ENCODE measurements at regions not wholly inside any gene's neighbourhood (a gene's known extent, or its start where the extent isn't known, plus 50 kb on each side); places are given as distances from the start of the nearest gene placed in this dataset.

DNA sequence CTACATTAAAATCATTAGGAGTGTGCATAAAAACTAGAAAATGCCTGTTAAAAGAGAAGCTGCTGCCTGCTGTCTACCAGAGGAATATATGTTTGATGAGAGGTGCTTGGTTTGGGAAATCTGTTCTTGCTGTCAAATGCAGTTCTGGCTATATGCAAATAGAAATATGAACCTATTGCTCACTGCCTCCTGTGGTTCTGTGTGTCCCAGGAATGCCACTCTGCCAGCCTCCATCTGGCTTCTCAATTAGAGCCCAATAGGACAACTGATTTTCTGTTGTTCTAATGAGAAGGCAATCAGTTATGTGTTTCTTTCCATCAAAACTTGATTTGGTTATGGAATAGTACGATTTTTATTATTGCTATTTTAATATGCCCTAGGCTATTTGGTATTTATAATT is 759.7 kb downstream of the HDGFL1 start:
- TF ChIP-seq ZC3H11A (IDR thresholded peaks at IDR 0.05) = no peak
- Histone ChIP-seq H3K27ac (no peak overlapping the region), H3K4me2 (no peak overlapping the region), H3K4me1 (no peaks in the 10 kb centered on the region), H3K4me3 (no peak overlapping the region), H3K9me3 (no peaks in the 10 kb centered on the region)
- 0% methylated on average over 1 of the region's 1 CpG for WGBS (ENCODE audit: missing lambda C conversion rate)
- ChIA-PET POLR2A (no interaction called here), CTCF (no interaction called here)
- DNase-seq (ENCODE audit: low read depth in 1 of 2, low spot score in 1 of 2) = no peak
- no peak for FAIRE-seq
- ATAC-seq = no peak

DNA sequence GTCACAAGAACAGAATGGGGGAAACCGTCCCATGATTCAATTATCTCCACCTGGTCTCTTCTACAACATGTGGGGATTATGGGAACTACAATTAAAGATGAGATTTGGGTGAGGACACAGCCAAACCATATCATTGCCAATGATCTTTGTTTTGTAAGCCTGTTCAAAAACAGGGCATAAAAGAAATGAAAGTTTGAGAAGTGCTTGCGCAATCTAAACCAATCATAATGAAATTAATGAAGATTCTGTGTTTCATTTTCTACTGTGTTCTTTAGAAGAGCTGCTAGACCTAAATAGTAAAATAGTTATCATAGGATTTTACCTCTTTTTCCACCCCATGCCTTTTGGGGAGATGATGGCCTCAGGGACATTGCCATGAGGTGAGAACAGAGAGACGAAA is 761.3 kb downstream of the HDGFL1 start:
- ChIA-PET POLR2A (no interaction called here), CTCF (no interaction called here)
- Histone ChIP-seq H3K4me2 (no peak overlapping the region), H3K4me1 (no peaks in the 10 kb centered on the region), H3K4me3 (no peak overlapping the region), H3K27ac (no peak overlapping the region), H3K9me3 (no peaks in the 10 kb centered on the region)
- no peak for FAIRE-seq
- no peak for ATAC-seq
- no peak for DNase-seq (ENCODE audit: low read depth in 1 of 2, low spot score in 1 of 2)
- 47% methylated on average over 3 of the region's 3 CpGs for WGBS (ENCODE audit: missing lambda C conversion rate)
- TF ChIP-seq JUNB (IDR thresholded peaks at IDR 0.05) (no peak), CBX2 (IDR thresholded peaks at IDR 0.05; ENCODE audit: borderline replicate concordance, low read depth) (no peak), RCOR1 (IDR thresholded peaks at IDR 0.05; ENCODE audit: low read depth, low read length) (no peak), POLR2A (IDR thresholded peaks at IDR 0.05; ENCODE audit: low read length) (no peak)

DNA sequence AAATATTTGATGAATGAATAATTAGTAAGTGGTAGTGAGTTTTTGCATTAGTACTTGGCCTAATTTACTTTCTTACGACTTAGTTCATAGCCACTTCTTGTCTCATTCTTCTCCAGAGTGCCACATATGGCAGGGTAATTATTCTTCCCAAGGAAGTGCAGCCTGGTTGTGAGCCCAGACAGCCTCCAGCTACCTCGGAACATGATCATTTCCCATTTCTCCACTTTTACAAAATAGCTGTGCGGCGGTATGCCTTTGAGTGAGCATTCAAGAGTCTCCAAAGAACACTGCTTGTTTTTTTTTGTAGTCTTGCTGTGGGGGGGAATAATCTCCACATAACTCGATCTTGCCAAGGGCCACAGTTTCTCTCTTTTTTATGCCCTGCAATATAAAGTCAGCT is 765.0 kb downstream of the HDGFL1 start:
- TF ChIP-seq HOXA7 (CRISPR knock-in tag; IDR thresholded peaks at IDR 0.05) (no peak), RNF2 (IDR thresholded peaks at IDR 0.05; ENCODE audit: borderline replicate concordance, low read depth) (no peak), SMC3 (IDR thresholded peaks at IDR 0.05) (no peak), SREBF2 (IDR thresholded peaks at IDR 0.05) (no peak)
- CTCF ChIA-PET = no interaction called here
- Histone ChIP-seq H3K4me3 (no peak overlapping the region), H3K4me2 (no peak overlapping the region), H3K4me1 (no peaks in the 10 kb centered on the region), H3K9me3 (no peaks in the 10 kb centered on the region), H3K27ac (no peak overlapping the region)
- POLR2A ChIA-PET = no interaction called here
- no peak for ATAC-seq
- FAIRE-seq = no peak
- no peak for DNase-seq (ENCODE audit: low read depth in 1 of 2, low spot score in 1 of 2)
- WGBS (ENCODE audit: missing lambda C conversion rate) = 35% methylated on average over 5 of the region's 5 CpGs

DNA sequence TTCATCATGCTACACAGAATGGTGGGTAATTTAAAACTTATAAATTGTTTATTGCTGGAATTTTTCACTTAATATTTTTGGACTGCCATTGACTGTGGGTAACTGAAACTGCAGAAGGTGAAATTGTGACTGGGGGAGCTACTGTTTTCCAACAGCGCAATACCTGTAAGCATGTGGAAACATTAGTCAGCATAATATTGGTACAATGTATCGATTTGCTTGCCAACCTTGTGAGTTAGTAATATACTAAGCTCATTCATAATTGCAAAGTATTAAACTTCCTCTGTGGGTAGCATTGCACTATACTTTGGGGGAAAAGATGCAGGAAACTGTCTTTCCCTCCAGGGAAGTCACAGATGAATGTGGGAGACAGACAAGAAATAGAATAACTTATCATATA is 766.5 kb downstream of the HDGFL1 start:
- no peak for ATAC-seq
- FAIRE-seq = no peak
- Histone ChIP-seq H3K27ac (no peak overlapping the region), H3K4me2 (no peak overlapping the region), H3K9me3 (no peaks in the 10 kb centered on the region), H3K4me1 (no peaks in the 10 kb centered on the region), H3K4me3 (no peak overlapping the region)
- ChIA-PET POLR2A (no interaction called here), CTCF (no interaction called here)
- DNase-seq (ENCODE audit: low read depth in 1 of 2, low spot score in 1 of 2) = no peak
- 46% methylated on average over 2 of the region's 2 CpGs for WGBS (ENCODE audit: missing lambda C conversion rate)
- TF ChIP-seq, protein P1, sequence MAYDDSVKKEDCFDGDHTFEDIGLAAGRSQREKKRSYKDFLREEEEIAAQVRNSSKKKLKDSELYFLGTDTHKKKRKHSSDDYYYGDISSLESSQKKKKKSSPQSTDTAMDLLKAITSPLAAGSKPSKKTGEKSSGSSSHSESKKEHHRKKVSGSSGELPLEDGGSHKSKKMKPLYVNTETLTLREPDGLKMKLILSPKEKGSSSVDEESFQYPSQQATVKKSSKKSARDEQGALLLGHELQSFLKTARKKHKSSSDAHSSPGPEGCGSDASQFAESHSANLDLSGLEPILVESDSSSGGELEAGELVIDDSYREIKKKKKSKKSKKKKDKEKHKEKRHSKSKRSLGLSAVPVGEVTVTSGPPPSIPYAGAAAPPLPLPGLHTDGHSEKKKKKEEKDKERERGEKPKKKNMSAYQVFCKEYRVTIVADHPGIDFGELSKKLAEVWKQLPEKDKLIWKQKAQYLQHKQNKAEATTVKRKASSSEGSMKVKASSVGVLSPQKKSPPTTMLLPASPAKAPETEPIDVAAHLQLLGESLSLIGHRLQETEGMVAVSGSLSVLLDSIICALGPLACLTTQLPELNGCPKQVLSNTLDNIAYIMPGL (CRISPR knock-in tag; IDR thresholded peaks at IDR 0.05; ENCODE audit: borderline replicate concordance) = no peak
- TF ChIP-seq FOSB (CRISPR knock-in tag; IDR thresholded peaks at IDR 0.05) (no peak), POLR2A (IDR thresholded peaks at IDR 0.05; ENCODE audit: low read length) (no peak), EHMT2 (IDR thresholded peaks at IDR 0.05; ENCODE audit: low read depth) (no peak), FOXS1 (CRISPR knock-in tag; IDR thresholded peaks at IDR 0.05) (no peak), MAZ (IDR thresholded peaks at IDR 0.05; ENCODE audit: borderline replicate concordance, low read depth, low read length) (no peak), ZNF302 (CRISPR knock-in tag; IDR thresholded peaks at IDR 0.05) (no peak), SREBF2 (IDR thresholded peaks at IDR 0.05) (no peak), GATA3 (IDR thresholded peaks at IDR 0.05; ENCODE audit: borderline replicate concordance) (no peak), RFX5 (IDR thresholded peaks at IDR 0.05) (no peak)
- TF ChIP-seq, protein P2, sequence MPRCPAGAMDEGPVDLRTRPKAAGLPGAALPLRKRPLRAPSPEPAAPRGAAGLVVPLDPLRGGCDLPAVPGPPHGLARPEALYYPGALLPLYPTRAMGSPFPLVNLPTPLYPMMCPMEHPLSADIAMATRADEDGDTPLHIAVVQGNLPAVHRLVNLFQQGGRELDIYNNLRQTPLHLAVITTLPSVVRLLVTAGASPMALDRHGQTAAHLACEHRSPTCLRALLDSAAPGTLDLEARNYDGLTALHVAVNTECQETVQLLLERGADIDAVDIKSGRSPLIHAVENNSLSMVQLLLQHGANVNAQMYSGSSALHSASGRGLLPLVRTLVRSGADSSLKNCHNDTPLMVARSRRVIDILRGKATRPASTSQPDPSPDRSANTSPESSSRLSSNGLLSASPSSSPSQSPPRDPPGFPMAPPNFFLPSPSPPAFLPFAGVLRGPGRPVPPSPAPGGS (IDR thresholded peaks at IDR 0.05) = no peak

Data from A549 (cell line).